NCI-H2196 (cell line): ENCODE measurements at regions not wholly inside any gene's neighbourhood (a gene's known extent, or its start where the extent isn't known, plus 50 kb on each side); places are given as distances from the start of the nearest gene placed in this dataset.

Experiments used
- DNase-seq: peaks from one replicate; lab custom pipeline; 2025; ENCODE audit not compliant: unreplicated experiment; lab: John Stamatoyannopoulos, UW

- no peak for DNase-seq
Observed at GRCh38 chr11:80486678-80487077, 1045.8 kb upstream of the TENM4 start.

- DNase-seq = no peak
Observed at GRCh38 chr11:80477178-80477577, 1036.3 kb upstream of the TENM4 start.

GRCh38 chr11:80473562-80473961 is 1032.7 kb upstream of the TENM4 start:
- DNase-seq = no peak

DNA sequence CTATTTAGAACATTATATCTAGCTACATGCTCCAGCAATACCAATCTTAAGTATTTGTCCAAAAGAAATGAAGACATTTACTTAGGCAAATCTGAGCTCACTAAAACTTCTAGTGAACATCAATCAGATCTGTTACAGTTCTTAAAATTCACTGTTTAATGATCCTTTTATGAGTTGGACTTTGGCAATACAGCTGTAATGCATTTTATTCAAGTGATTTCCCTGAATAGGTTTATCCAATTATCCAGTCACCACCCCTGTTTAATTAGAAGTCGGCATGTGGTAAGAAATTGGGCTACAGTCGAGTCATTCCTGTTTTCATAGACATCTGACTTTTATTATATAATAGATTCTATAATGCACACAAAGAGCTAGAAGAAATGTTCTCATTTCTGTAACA is 1029.0 kb upstream of the TENM4 start:
- DNase-seq = no peak

DNA sequence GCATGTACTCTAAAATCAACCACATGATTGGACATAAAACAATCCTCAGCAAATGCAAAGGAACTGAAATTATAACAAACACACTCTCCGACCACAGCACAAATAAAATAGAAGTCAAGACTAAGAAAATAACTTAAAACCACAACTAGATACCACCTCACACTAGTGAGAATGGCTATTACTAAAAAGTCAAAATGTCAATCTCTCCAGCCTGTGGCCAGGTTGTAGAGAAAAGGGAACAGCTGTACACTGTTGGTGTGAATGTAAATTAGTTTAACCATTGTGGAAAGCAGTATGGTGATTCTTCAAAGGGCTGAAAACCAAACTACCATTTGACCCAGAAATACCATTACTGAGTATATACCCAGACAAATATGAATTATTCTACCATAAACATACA is 1025.7 kb upstream of the TENM4 start:
- DNase-seq = no peak

DNA sequence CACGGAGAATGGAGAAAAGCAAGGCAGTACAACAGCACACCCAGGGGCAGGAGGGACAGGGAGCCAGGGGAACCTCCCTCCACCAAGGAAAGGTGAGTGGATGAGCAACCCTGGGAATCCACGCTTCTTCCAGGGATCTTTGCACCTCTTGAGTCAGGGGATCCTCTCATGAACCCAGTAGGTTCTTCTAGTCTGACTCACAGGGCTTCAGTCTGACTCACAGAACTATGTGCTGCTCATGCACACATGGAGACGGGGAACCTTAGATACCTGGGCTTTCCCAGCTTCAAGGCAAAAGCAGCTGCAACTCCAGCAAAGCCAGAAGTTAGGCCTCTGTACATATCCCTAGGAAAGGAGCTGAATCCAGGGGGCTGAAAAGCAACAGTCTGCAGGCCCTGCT is 1021.4 kb upstream of the TENM4 start:
- no peak for DNase-seq

DNA sequence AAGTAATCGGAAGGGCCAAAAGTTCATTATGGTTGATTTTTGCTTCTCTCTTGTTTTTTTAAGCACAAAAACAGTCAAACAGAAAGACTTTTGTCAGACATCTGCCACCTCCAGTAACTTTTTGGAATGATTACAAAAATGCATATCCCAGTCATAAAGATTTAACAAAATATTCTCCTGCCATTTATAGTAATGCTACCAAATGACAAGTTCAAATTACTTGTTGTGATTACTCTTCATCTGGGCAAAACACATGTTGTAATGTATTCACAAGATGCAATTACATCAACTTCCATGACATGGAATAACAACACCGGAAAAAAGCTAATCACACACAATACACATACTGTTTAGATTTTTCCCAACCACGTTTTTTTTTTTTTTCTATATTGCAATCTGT is 1017.5 kb upstream of the TENM4 start:
- DNase-seq = no peak

DNA sequence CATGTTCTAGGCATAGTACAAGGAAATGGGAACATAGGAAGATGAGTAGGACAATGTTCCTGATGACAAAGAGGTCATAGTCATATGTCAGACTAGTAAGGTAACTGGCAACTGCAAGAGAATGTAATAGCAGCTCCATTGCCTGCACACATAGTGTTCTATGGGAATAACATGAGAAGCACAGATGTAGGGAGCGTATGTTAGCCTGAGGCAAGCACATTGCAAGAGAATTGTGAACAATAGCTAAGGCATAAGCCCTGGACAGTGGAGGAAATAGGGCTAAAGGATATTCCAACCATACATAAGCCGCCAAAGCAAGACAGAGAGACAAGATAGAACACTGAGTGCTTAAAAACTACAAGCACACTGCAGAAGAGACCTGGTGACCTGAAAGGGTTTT is 1017.0 kb upstream of the TENM4 start:
- DNase-seq = no peak

DNA sequence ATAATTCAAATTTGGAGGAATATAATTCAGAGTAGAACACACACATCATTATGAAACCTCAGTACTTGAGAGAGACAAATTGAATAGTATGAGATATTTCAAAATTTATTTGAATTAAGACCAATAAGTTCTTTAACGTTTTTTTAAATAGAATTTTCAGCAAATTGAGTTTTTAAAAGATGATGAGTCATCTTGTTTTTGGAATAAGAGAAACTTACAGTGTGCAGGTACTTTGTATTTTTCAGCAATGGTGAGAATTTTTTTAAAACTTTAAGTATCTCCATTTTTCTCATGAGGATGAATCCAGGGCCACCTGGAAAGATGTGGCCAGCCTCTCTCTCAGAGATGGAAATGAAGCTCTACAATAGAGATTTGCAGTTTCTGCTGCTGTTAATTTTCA is 1015.0 kb upstream of the TENM4 start:
- DNase-seq = no peak

- DNase-seq = no peak
Observed at GRCh38 chr11:80451105-80451504, 1010.3 kb upstream of the TENM4 start.

- DNase-seq = no peak
Observed at GRCh38 chr11:80448709-80449108, 1007.9 kb upstream of the TENM4 start.

DNA sequence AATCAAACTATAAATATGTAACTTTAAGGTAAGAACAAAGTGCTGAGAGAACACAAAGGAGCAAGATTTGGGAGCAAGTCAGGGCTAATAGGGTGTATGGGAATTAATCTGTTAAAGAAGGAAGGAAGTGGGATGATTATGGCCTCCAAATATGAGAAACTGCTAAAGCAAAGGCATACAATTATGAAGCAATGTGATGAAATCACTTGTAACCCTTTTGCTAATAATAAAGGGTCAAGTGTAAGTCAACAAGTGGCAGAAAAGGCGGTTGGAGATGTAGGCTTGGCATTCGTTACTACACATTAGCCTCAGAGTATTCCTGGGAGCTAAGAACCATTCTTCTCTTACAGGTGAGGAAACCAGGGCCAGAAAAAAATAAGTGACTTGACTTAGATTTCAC is 1002.3 kb upstream of the TENM4 start:
- no peak for DNase-seq

DNA sequence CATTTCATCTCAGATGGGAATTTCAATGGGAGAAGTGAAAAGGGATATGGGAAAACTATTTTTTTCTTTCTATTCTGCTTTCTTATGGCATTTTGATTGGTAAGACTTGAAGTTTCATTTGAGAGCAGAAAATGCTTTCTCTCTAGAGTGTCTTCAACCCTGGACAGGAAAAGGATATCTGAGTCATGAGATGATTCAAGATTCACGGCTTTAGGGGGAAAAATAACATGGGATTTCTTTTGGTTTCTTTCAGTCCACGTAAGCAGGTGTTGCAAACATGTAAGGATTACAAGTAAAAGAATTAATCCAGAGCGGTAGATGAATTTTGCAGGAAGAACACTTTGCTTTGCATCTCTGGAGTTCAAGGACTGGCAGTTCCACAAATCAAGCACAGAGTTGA is 1001.0 kb upstream of the TENM4 start:
- DNase-seq = no peak

GRCh38 chr11:80440835-80441234 is 1000.0 kb upstream of the TENM4 start:
- DNase-seq = no peak

- no peak for DNase-seq
Observed at GRCh38 chr11:80436547-80436946, 995.7 kb upstream of the TENM4 start.

DNA sequence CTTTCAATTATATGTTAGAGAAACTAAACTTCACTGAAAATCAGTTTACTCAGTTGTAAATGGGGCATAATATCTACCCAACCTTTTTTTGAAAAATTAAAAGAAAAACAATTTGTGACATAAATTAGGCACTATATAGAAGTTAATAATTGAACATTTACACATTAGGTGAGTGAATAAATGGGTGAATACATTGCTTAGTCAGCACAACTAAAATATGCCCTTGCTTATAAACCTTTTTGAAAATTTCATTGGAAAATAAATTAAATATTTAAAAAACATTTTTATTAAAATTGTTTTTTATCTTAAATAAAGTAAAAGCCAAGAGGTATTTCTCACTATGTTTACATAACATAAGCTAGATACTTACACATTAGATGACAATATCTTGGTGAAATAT is 994.5 kb upstream of the TENM4 start:
- no peak for DNase-seq

GRCh38 chr11:80432057-80432456 is 991.2 kb upstream of the TENM4 start:
- no peak for DNase-seq

DNA sequence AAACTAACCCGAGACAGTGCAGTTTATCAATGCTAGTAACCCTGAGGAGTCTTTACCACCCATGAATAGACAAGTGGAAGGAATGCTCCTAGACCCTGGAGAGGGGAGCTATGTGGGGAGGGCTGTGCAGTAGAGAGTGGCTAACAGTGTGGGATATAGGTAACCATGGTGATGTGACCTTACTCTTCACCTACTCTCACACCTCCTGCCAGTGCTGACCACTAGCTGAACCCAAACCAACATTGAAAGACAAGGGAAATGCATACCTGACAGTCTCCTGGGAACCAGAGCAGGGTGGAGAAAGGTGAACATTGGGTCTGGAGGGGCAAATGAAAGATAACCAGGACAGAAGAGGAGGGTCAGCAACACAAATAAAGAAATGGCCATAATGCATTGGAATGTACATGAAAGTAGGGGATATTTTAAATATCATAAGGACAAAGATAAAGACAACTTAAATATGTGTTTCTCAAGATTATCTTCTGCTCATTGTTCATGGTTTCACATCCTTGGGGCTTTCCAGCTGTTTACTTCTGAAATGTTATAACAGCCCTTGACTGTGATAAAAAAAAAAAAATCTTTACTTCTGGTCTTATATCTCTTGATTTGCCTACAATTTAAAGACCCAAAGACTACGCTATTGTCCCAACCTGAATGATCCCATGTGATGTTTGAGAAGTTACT is 983.3 kb upstream of the TENM4 start:
- DNase-seq = no peak

DNA sequence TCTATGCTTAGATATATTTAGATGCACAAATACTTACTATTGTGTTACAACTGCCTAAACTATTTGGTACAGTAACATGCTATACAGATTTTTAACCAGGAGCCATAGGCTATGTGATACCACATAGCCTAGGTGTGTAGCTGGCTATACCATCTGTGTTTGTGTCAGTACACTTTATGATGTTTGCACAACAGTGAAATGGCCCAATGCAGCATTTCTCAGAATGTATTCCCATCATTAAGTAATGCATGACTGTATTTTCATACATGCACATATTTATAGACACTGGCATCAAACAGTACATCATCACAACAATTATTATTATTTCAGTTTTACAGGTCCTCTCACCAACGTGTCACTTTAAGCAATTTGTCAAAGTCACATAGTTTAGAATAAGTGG is 979.5 kb upstream of the TENM4 start:
- no peak for DNase-seq

DNA sequence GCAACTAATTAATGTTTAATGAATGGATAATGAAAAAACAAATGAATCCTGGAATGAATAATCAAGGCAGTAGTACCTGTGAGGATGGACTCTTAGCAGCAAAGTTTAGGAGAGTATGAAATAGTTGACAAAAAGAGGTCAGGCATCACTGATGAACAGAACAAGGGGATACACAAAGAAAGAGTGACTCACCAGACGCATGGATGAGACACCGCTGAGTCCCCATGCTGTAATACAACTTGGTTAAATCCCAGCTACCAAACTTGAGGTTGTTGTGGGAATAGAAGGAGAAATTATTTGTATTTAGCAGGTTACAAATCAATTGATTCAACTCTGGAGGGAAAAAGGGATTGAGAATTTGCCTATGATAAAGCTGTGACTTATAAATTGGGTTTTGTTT is 976.9 kb upstream of the TENM4 start:
- no peak for DNase-seq

- no peak for DNase-seq
Observed at GRCh38 chr11:80415580-80415979, 974.8 kb upstream of the TENM4 start.

DNA sequence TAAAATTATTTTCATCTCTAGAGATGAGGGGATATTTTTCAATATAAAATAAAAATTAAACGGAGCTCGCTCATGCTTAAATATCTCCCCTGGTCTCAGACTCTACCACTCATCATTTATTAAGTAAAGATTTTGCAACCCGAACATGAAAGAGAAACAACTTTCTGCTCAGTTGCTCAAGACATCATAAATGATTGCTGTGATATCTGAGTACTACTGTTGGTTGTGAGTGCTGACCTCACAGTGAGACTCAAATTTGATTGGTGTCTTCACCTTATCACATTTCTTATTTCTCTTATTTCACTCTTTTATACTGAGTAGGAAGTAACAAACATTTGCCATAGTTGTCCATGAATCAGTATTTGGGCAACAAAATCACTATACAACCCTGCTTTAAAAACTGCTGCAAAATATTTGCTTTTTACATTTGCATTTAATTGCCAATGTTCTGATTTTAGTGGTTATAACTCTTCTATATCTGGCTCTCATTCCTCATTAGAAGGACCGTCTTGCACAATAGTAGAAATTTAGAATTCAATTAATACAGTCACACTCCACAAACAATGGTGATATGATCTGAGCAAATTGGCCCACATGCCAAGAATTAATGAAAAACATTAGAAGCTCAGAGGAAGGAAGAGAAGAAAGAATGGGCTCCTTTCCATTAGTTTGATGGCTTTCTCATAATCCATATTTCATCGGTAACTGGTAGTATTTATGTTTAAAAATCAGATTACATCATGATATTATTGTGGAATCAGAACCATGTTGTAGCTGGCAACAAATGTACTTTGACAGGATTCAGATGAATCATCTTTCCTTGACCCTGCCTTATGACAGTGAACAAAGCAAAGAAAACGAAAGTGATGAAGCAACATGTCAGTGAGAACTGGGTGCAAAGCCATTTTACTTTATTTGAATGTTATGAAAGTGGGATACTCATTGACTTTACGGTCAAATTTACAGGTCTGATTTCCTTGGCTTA is 973.6 kb upstream of the TENM4 start:
- DNase-seq = no peak
